HG02852 (cell line): ENCODE measurements at regions not wholly inside any gene's neighbourhood (a gene's known extent, or its start where the extent isn't known, plus 50 kb on each side); places are given as distances from the start of the nearest gene placed in this dataset.
"Not testable (repeated sequence)": the region's sequence is repeated elsewhere in the genome, so short reads cannot be mapped to it uniquely, and the experiment has no call there.

Experiments used
- ATAC-seq: cut with Tn5 transposase; IDR thresholded peaks from one replicate; pipeline ENCODE4 v1.9.1; 2021; ENCODE audit warnings: mild to moderate bottlenecking, moderate library complexity; ENCODE audit not compliant: unreplicated experiment

GRCh38 chr7:25727446-25727845 lies 424.6 kb upstream of the NFE2L3 start:
- no peak for ATAC-seq

DNA sequence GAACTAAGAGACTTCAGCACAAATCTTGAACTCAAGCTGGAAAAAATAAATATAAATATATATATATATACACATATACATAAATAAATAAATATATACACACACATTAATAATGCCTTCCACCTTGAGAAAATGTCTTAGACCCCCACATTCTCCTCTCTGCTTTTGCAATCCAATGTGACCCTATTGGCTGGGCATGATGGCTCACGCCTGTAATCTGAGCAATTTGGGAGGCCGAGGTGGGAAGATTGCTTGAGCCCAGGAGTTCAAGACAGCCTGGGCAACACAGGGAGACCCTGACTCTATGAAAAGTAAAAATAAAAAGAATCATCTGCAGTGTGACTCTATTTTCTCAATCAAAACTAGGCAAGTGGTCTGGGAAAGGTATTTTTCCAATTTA lies 424.1 kb upstream of the NFE2L3 start:
- no peak for ATAC-seq

- no peak for ATAC-seq
Measured at GRCh38 chr7:25731068-25731845, 420.7 kb upstream of the NFE2L3 start.

DNA sequence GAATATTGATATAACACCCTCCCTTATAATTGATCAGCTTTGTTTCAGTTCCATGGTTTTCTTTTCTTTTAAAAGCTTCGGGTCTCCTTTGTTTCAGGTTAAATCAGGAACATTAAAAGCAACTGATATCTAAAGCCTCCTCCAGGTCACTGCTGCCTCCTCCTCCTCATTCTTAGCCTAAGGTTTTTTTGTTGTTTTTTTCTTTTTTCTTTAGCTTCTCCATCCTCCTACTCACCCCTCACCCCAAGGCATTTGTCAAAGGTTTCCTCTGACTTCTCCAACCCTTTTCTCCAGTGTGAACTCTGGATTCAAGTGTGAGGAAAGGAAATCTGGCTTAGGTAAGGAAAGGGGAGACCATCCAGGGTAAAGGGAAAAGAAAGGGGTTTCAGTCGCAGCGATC lies 420.2 kb upstream of the NFE2L3 start:
- ATAC-seq: no peak

DNA sequence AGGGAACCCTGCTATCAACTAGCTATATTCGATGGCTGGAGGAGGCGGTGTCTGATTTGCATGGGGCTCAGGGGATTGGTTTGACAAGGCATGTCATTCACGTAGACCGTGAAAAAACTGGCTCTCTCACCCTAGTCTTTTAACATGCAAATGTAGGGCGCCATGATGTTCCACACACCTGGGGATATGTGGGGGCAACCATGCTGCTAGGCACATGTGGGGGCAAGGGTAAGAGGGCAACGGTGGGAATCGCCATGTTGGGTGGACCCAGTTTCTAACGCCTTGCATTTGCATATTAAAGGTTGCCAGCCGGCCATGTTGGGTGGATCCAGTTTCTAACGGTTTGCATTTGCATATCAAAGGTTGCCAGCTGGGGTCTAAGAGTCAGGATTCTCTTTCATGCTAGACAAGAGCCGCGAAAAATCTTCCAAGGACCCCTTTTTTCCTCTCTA lies 419.2 kb upstream of the NFE2L3 start:
- ATAC-seq: no peak

DNA sequence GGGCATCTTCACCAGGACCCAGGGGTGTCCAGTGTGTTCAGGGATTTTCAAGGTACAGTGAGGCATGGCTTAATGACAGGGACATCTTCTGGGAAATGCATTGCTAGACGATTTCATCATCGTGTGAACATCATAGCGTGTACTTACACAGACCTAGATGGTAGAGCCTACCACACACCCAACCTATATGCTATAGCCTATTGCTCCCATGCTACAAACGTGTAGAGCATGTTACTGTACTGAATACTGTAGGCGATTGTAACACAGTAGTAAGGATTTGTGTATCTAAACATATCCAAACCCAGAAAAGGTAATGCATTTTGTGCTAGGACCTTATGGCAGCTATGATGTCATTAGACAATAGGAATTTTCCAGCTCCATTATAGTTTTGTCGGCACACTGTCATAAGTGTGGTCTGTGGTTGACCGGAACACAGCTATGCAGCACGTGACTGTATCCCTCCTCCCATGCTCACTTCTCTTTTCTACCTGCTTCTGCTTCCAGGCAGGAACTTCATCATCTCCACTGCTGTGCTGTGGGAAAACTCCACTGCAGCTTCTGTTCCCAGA lies 416.2 kb upstream of the NFE2L3 start:
- no peak for ATAC-seq

DNA sequence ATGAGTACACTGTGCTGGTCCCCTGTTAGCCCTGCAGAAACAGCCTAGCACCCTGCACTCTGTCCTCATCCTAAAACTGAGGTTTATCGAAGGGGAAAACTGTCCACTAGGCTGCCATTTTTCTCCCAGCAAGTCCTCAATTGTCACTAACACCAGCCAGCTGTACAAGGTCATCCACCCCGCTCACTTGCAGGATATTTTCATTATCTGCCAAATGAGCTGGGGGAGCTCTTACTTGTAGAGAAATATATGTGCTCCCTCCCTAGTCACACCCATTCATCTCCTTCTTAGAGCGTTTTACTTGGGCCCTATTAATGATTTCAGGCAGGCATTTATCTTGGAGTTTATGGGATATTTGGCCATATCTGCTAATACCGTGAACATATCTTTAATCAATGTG lies 413.5 kb upstream of the NFE2L3 start:
- no peak for ATAC-seq

- no peak for ATAC-seq
Measured at GRCh38 chr7:25739143-25739542, 412.9 kb upstream of the NFE2L3 start.

- no peak for ATAC-seq
Measured at GRCh38 chr7:25742316-25742715, 409.7 kb upstream of the NFE2L3 start.

GRCh38 chr7:25743670-25744451 lies 408.1 kb upstream of the NFE2L3 start:
- ATAC-seq: not testable (repeated sequence)

DNA sequence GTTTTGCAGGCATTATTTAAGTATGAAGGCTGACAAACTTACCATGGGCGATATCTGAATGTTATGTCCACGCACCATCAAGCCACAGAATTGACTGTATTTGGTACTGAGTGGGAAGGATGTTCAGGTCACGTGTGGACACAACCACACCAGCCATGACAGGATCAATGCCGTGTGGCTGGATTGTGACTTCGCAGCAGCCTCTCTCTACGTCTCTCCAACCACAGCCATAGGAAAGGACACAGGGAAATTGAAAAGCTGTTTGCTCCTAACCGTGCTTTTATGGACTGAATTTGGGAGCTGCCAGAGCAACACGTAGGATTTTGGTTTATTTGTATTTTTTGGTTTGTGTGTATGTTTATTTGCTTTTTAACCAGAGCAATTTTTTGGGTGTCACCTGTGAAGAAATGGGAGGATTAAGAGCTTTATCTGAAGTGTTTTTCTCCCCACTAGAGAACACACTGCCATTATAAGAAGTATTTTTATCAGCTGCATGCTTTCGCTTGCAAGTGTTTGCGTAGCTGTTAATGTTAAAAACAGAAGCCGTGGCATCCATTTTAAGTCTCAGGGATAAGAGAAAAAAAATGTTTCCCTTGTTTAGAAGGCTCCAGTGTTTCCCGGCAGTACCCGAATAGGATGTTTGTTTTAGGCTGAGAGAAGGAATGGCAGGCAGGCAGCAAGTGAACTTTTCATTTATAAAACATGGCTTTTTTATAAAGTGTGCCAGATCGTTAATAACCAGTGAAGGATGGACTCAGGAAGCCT lies 401.1 kb upstream of the NFE2L3 start:
- ATAC-seq: no peak

DNA sequence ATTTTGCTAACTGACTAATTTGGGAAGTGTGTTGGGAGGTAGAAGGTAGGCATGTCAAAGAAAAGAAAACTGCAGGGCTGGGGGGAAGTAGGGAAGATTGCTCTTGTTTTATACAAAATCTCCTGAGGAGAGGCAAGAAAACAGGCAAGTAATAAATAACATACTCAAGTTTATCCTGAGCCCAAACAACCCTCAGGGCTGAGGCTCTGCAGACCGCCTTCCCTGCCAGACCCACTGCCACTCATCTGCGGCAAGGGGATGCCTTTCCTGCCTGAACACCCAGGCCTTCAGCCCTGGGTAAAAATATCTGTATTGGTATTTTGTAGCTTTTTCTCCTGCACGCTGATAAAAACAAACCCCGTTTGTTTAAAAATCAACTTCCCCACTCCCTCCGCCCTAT lies 399.8 kb upstream of the NFE2L3 start:
- no peak for ATAC-seq

- no peak for ATAC-seq
Measured at GRCh38 chr7:25752967-25753791, 398.8 kb upstream of the NFE2L3 start.

DNA sequence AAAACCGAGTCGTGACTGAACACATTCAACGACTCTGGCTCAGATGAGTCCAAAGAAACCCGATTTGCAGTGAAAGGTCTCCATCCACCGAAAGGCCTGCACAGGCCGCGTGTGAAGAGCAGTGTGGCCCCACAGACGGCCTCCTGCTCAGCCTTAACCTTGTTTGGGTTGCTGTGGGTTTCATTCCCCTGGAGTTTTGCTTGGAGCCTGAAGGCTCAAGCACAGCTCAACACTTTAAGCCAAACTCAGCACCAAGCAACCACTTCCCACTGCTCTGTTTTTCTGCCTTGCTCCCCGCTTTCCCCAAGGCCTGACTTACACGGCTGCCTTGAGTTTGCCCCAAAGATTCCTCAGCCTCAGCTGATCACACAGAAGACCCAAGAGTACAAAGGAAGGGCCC lies 398.2 kb upstream of the NFE2L3 start:
- ATAC-seq: no peak

DNA sequence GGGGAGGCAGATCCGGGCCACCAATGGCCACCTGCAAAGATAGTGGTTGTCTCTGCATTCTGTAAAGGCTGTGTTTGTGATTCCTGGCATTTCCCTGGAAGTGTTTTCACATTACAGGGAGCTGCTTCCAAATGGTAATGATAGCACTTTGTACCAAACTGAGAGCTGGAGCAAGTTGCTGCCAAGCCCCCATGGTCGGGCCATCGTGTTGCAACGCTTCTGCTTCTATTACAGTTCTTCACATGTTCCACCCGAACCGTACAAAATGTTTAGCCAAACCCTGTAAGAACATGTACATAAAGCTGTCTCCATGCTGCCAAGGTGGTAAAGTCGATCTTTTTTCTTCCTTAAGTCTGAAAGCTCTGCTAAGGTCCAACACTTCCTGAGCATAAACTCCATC lies 397.7 kb upstream of the NFE2L3 start:
- no peak for ATAC-seq

DNA sequence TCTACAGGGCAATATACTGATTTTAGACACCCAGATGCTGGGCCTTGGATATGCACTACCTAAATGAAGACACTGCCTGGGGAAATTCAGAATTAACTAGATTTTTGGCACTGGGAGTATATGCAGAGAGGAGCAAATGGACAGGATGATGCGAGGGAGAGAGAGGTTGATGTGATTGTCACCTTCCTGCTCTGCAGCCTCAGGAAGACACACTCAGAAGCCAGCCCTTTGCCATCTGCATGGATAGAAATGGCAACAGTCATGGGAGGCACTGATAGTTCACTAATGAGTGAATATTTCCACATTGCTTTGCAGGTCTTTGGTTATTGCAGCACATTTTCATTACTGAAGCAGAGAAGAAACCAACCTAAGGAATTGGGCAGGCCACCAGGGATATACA lies 397.2 kb upstream of the NFE2L3 start:
- ATAC-seq: no peak

- ATAC-seq: no peak
Measured at GRCh38 chr7:25756601-25757000, 395.4 kb upstream of the NFE2L3 start.

GRCh38 chr7:25758559-25758958 lies 393.4 kb upstream of the NFE2L3 start:
- no peak for ATAC-seq

DNA sequence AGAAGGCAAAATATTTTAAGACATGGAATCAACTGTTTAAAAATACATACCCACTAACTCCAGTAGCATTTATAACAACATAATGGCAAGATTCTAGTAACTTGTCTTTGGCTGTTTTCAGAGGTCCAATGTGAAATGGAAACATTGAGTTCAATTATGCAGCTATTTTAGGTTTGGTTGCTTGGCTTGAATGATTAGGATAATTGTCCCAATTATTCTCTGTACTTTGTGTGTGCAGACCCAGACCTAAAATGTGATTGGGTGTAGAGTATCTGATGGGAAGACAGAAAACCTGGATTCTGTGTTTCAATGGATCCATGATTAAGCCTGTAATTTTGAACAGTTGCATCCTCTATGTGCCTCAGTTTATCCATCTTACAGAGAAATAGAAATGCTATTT lies 392.7 kb upstream of the NFE2L3 start:
- no peak for ATAC-seq

GRCh38 chr7:25759748-25760147 lies 392.2 kb upstream of the NFE2L3 start:
- ATAC-seq: no peak
